Endodermal cell (in vitro differentiated cells): ENCODE measurements at regions not wholly inside any gene's neighbourhood (a gene's known extent, or its start where the extent isn't known, plus 50 kb on each side); places are given as distances from the start of the nearest gene placed in this dataset.

Experiments used
- DNase-seq: peaks from one replicate; pipeline ENCODE4 v3.0.0-alpha.2; 2017
- H3K27ac ChIP-seq: 2 replicates; pipeline ENCODE4 v1.5.1; 2013; ENCODE audit warnings: mild to moderate bottlenecking, low read depth, low read length, moderate library complexity
- H3K27me3 ChIP-seq: 2 replicates; pipeline ENCODE4 v1.6.1; 2013; ENCODE audit warnings: mild to moderate bottlenecking, low read length, moderate library complexity; ENCODE audit not compliant: insufficient read depth, control insufficient read depth, poor library complexity, severe bottlenecking
- H3K36me3 ChIP-seq: 2 replicates; pipeline ENCODE4 v1.7.0; 2013; ENCODE audit warnings: mild to moderate bottlenecking, low read length, moderate library complexity; ENCODE audit not compliant: control insufficient read depth, insufficient read depth
- H3K4me1 ChIP-seq: one replicate; pipeline ENCODE4 v1.7.0; 2013; ENCODE audit warnings: low read length; ENCODE audit not compliant: control insufficient read depth, insufficient read depth
- H3K4me3 ChIP-seq: 2 replicates; pipeline ENCODE4 v1.5.1; 2013; ENCODE audit warnings: mild to moderate bottlenecking, low read length, moderate library complexity
- H3K9ac ChIP-seq: 2 replicates; pipeline ENCODE4 v1.6.1; 2013; ENCODE audit warnings: mild to moderate bottlenecking, low read length, moderate library complexity; ENCODE audit not compliant: poor library complexity, severe bottlenecking; ENCODE audit errors: extremely low read depth
- H3K9me3 ChIP-seq: 2 replicates; pipeline ENCODE4 v1.6.1; 2013; ENCODE audit warnings: mild to moderate bottlenecking, low read length, moderate library complexity; ENCODE audit not compliant: control insufficient read depth
- H3K27ac Mint-ChIP-seq: 2 replicates; pipeline ENCODE4 v1.8.0; 2020; ENCODE audit warnings: mixed read lengths
- H3K27me3 Mint-ChIP-seq: 2 replicates; pipeline ENCODE4 v1.8.0; 2021; ENCODE audit warnings: mild to moderate bottlenecking, mixed read lengths; ENCODE audit not compliant: insufficient read depth
- H3K36me3 Mint-ChIP-seq: 2 replicates; pipeline ENCODE4 v1.8.0; 2020; ENCODE audit warnings: low read depth, mixed read lengths
- H3K4me1 Mint-ChIP-seq: 2 replicates; pipeline ENCODE4 v1.8.0; 2020; ENCODE audit warnings: mixed read lengths
- H3K4me3 Mint-ChIP-seq: 2 replicates; pipeline ENCODE4 v1.8.0; 2020; ENCODE audit warnings: mild to moderate bottlenecking, moderate library complexity, mixed read lengths
- H3K9me3 Mint-ChIP-seq: 2 replicates; pipeline ENCODE4 v1.8.0; 2020; ENCODE audit warnings: mild to moderate bottlenecking, mixed read lengths
- CTCF ChIP-seq: fragments of 200-600 bp; sonication (generic); conservative IDR thresholded peaks from 2 replicates; pipeline ENCODE4 v1.5.0; 2021; ENCODE audit warnings: antibody characterized with exemption, mild to moderate bottlenecking
- WGBS, 2 experiments: methylation state at CpG; one replicate each; pipeline versions ENCODE4 v1.1.5 to v1.1.7; 2013; ENCODE audit warnings: missing lambda C conversion rate in 2 of 2, mixed read lengths in 1 of 2; ENCODE audit not compliant: insufficient coverage in 1 of 2, insufficient read length in 1 of 2; 5-methylcytosine and 5-hydroxymethylcytosine counted together

DNA sequence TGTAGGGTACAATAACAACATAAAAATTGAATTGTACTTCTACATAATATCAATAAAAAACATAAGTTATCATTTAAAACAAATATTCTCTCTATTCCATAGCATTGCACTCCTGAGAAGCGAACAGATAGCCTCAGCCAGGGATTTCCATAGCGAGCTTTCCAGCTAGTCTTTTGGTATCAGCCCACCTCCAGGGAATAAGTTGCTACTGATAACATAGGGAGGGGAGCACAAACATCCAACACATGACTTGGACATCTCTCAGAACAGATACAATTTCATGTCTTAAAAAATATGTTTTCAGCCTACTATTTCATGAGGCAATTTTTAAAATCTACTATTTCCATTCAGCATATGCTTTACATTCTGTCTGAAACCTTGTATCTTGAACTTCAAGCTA is 804.4 kb upstream of the RAB6C start:
- Histone ChIP-seq H3K27me3 (no peaks in the 10 kb centered on the region), H3K9me3 (no peaks in the 10 kb centered on the region), H3K4me3 (no peak overlapping the region), H3K36me3 (no peaks in the 10 kb centered on the region), H3K9ac (no peak overlapping the region), H3K4me1 (no peaks in the 10 kb centered on the region), H3K27ac (no peak overlapping the region)
- DNase-seq, result no peak
- no peaks in the 10 kb centered on the region for H3K36me3 Mint-ChIP-seq
- H3K27ac Mint-ChIP-seq, result no peak overlapping the region
- no peaks in the 10 kb centered on the region for H3K9me3 Mint-ChIP-seq
- no peaks in the 10 kb centered on the region for H3K4me1 Mint-ChIP-seq
- no peak for TF ChIP-seq CTCF
- peaks cover 3% of the 10 kb centered on the region for H3K27me3 Mint-ChIP-seq
- WGBS, 2 experiments, result 89 to 100% methylated on average over 1 to 2 of the region's 2 CpGs
- no peak overlapping the region for H3K4me3 Mint-ChIP-seq

DNA sequence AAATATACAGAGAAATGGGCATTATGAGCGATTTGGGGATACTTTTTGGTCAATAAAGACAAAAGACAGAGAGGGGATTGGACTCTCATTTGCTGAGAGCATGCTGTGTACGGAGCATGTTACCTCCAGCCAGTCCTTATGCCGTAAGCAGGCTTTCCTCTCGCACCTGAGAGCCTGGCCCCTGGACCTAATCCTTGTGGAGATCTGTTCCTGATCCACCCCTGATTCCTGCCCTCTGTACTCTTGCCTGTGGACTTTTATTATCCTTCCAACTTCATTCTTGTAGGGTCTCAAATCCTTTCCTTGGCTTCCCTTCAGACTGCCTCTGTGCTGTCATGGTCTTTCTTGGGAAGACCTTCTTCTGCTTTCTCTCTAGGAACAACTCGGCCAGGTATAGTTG is 803.1 kb upstream of the RAB6C start:
- no peak for DNase-seq
- no peak for TF ChIP-seq CTCF
- WGBS, 2 experiments, result 93 to 94% methylated on average over 4 to 5 of the region's 5 CpGs
- Histone ChIP-seq H3K27ac (no peak overlapping the region), H3K9ac (no peak overlapping the region), H3K36me3 (no peaks in the 10 kb centered on the region), H3K4me1 (no peaks in the 10 kb centered on the region), H3K9me3 (no peaks in the 10 kb centered on the region), H3K4me3 (no peak overlapping the region), H3K27me3 (no peaks in the 10 kb centered on the region)
- H3K4me3 Mint-ChIP-seq, result no peak overlapping the region
- peaks cover 3% of the 10 kb centered on the region for H3K27me3 Mint-ChIP-seq
- no peaks in the 10 kb centered on the region for H3K4me1 Mint-ChIP-seq
- H3K27ac Mint-ChIP-seq, result no peak overlapping the region
- H3K9me3 Mint-ChIP-seq, result no peaks in the 10 kb centered on the region
- H3K36me3 Mint-ChIP-seq, result no peaks in the 10 kb centered on the region

GRCh38 chr2:129178356-129178755 is 801.1 kb upstream of the RAB6C start:
- no peak for TF ChIP-seq CTCF

More at GRCh38 chr2:129178356-129178755, 801.1 kb upstream of the RAB6C start:
- Mint-ChIP-seq H3K36me3 (no peaks in the 10 kb centered on the region), H3K27ac (no peak overlapping the region), H3K4me1 (no peaks in the 10 kb centered on the region), H3K4me3 (no peak overlapping the region), H3K27me3 (peaks cover 3% of the 10 kb centered on the region), H3K9me3 (no peaks in the 10 kb centered on the region)
- Histone ChIP-seq H3K27ac (no peak overlapping the region), H3K9me3 (no peaks in the 10 kb centered on the region), H3K27me3 (no peaks in the 10 kb centered on the region), H3K4me1 (no peaks in the 10 kb centered on the region), H3K36me3 (no peaks in the 10 kb centered on the region), H3K9ac (no peak overlapping the region), H3K4me3 (no peak overlapping the region)
- 47 to 72% methylated on average over 2 to 7 of the region's 7 CpGs for WGBS, 2 experiments
- no peak for DNase-seq
